ENCODE measurements at regions not wholly inside any gene's neighbourhood (a gene's known extent, or its start where the extent isn't known, plus 50 kb on each side); places are given as distances from the start of the nearest gene placed in this dataset.

DNA sequence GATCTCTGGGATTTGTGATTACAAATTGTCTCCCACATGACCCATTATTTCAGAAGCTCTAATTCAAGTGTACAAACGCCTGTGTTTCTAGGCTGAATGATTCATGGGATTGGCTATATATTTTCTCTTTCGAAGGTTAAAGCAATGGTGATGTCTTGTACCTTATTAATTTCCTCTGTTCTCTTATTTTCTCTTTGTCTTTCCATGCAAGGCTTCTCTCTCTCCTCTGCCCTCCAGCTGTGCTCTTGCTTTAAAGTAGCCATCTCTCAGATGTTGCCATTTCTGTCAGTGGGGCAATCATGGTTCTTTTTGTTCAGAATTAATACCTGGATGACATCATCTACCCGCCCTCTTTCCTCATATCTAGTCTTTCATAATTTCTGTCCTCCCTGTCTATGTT is 184.3 kb upstream of the ATP10B start:
- peaks cover 2 to 11% (median 5%) of the 10 kb centered on the region in 8 donors for H3K9me3 Mint-ChIP-seq
- H3K4me3 Mint-ChIP-seq: no peak overlapping the region
- no peak for DNase-seq
- Histone ChIP-seq H3K36me3 (ENCODE audit: insufficient read depth, low read length) (no peaks in the 10 kb centered on the region), H3K27me3 (ENCODE audit: insufficient read depth, low read length) (no peaks in the 10 kb centered on the region), H3K4me1 (ENCODE audit: insufficient read depth, low read length) (no peaks in the 10 kb centered on the region), H3K9me3 (ENCODE audit: control insufficient read depth in 1 of 2, low read length in 2 of 2) (no peaks in the 10 kb centered on the region), H3K4me3 (ENCODE audit: low read length in 2 of 2) (no peak overlapping the region), H3K27ac (ENCODE audit: low read depth, low read length) (no peak overlapping the region)
- H3K4me1 Mint-ChIP-seq: no peaks in the 10 kb centered on the region
- CTCF ChIA-PET (ENCODE audit: partially characterized antibody): no interaction called here
- no peak overlapping the region for H3K27ac Mint-ChIP-seq
- intact Hi-C loops (cut with micrococcal nuclease): no loop called here
- no peaks in the 10 kb centered on the region for H3K36me3 Mint-ChIP-seq
- POLR2A ChIA-PET (ENCODE audit: partially characterized antibody): no interaction called here
- H3K27me3 Mint-ChIP-seq: no peaks in the 10 kb centered on the region

DNA sequence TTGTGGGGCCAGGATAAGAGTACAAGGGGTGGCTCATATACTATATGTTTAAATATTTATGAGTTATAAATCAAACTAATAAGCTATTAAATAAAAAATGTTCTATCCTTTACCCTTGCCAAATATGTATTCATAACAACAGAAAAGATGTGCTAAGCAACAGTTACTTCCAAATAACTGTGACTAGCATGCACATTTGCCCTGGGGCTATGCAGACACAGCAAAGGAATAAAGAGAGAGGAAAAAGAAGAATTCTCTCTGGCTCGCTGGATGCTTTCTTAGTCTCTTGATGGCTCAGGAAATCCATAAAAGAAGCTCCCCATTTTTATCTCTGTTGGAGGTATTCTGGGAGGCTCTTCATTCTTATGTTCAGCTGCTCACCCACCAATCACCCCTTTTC is 182.4 kb upstream of the ATP10B start:
- Mint-ChIP-seq H3K27ac (no peak overlapping the region), H3K4me1 (no peaks in the 10 kb centered on the region), H3K4me3 (no peak overlapping the region), H3K36me3 (no peaks in the 10 kb centered on the region), H3K27me3 (no peaks in the 10 kb centered on the region), H3K9me3 (peaks cover 2 to 11% (median 4%) of the 10 kb centered on the region in 8 donors)
- ChIA-PET POLR2A (ENCODE audit: partially characterized antibody) (no interaction called here), CTCF (ENCODE audit: partially characterized antibody) (no interaction called here)
- H3K4me1 ChIP-seq (ENCODE audit: insufficient read depth, low read length): no peaks in the 10 kb centered on the region
- intact Hi-C loops (cut with micrococcal nuclease): no loop called here
- no peaks in the 10 kb centered on the region for H3K36me3 ChIP-seq (ENCODE audit: insufficient read depth, low read length)
- H3K9me3 ChIP-seq (ENCODE audit: control insufficient read depth in 1 of 2, low read length in 2 of 2): no peaks in the 10 kb centered on the region
- H3K27me3 ChIP-seq (ENCODE audit: insufficient read depth, low read length): no peaks in the 10 kb centered on the region
- no peak overlapping the region for H3K27ac ChIP-seq (ENCODE audit: low read depth, low read length)
- no peak for DNase-seq
- H3K4me3 ChIP-seq (ENCODE audit: low read length in 2 of 2): no peak overlapping the region

DNA sequence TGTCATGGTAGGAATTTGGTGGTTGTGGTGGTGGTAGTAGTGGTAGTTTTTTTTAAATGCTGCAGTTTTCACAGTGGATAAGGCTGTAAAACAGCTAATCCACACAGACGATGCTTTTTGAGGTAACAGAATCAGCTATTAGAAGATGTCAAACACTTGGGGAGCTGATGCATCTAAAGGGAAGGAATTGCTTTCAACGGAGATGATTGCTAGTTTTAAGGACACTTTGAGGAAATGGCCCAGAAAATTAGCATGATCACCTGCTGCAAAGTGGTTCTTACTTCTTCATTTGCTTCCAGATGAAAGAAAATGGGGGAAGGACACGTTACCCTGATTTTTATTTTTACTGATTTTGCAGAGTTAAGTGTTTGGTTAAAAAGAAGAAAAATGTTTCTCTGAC is 178.2 kb upstream of the ATP10B start:
- no peaks in the 10 kb centered on the region for H3K4me1 Mint-ChIP-seq
- no peaks in the 10 kb centered on the region for H3K27me3 Mint-ChIP-seq
- Histone ChIP-seq H3K4me1 (ENCODE audit: insufficient read depth, low read length) (no peaks in the 10 kb centered on the region), H3K36me3 (ENCODE audit: insufficient read depth, low read length) (no peaks in the 10 kb centered on the region), H3K27me3 (ENCODE audit: insufficient read depth, low read length) (no peaks in the 10 kb centered on the region), H3K27ac (ENCODE audit: low read depth, low read length) (no peak overlapping the region), H3K4me3 (ENCODE audit: low read length in 2 of 2) (no peak overlapping the region), H3K9me3 (ENCODE audit: control insufficient read depth in 1 of 2, low read length in 2 of 2) (no peaks in the 10 kb centered on the region)
- ChIA-PET POLR2A (ENCODE audit: partially characterized antibody) (no interaction called here), CTCF (ENCODE audit: partially characterized antibody) (no interaction called here)
- no peaks in the 10 kb centered on the region for H3K9me3 Mint-ChIP-seq
- DNase-seq: no peak
- no peak overlapping the region for H3K4me3 Mint-ChIP-seq
- intact Hi-C loops (cut with micrococcal nuclease): no loop called here
- no peak overlapping the region for H3K27ac Mint-ChIP-seq
- no peaks in the 10 kb centered on the region for H3K36me3 Mint-ChIP-seq

DNA sequence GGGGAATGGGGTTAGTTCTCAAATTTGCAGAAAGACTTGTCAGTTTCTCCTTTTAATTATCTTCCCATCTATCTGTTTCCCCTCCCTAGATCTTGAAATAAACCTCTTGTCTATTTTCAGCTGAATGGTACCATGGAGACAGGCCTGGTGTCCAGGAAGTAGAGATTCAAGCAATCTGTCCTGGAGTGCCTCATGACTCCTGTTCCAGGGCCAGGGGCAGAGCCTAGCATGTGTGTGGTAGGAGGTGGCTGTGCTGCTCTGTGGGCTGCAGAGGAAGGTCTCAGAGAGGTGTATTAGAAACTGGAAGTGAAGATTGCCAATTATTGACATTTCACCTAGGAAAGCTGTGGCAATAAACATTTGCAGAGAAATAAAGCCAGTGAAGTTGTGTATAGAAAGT is 175.8 kb upstream of the ATP10B start:
- H3K36me3 Mint-ChIP-seq: no peaks in the 10 kb centered on the region
- DNase-seq: no peak
- no peaks in the 10 kb centered on the region for H3K4me1 Mint-ChIP-seq
- POLR2A ChIA-PET (ENCODE audit: partially characterized antibody): no interaction called here
- Histone ChIP-seq H3K27ac (ENCODE audit: low read depth, low read length) (no peak overlapping the region), H3K27me3 (ENCODE audit: insufficient read depth, low read length) (no peaks in the 10 kb centered on the region), H3K9me3 (ENCODE audit: control insufficient read depth in 1 of 2, low read length in 2 of 2) (no peaks in the 10 kb centered on the region), H3K36me3 (ENCODE audit: insufficient read depth, low read length) (no peaks in the 10 kb centered on the region), H3K4me1 (ENCODE audit: insufficient read depth, low read length) (no peaks in the 10 kb centered on the region), H3K4me3 (ENCODE audit: low read length in 2 of 2) (no peak overlapping the region)
- no peaks in the 10 kb centered on the region for H3K9me3 Mint-ChIP-seq
- CTCF ChIA-PET (ENCODE audit: partially characterized antibody): no interaction called here
- intact Hi-C loops (cut with micrococcal nuclease): no loop called here
- H3K27me3 Mint-ChIP-seq: peaks cover 0 to 1% of the 10 kb centered on the region in 2 donors
- H3K27ac Mint-ChIP-seq: no peak overlapping the region
- H3K4me3 Mint-ChIP-seq: no peak overlapping the region

DNA sequence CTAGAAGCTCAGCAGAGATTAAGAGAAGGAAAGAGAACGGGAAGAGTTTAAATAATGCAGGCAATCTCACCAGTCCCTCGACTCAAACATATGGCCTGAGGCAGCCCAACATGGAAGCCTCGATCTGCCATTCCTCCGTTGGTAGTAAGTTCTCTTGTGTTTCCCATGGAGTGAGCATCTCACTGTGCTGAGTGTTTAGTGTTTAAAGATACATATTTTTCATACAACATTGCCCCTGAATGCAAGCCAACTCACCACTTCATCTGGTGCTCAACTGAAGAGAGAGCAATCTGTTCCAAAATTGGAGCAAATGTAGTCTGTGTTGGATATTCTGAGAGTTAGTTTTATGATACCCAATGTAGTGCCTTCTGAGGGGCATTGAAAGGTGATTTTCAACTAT is 171.5 kb upstream of the ATP10B start:
- no peaks in the 10 kb centered on the region for H3K9me3 Mint-ChIP-seq
- Histone ChIP-seq H3K27me3 (ENCODE audit: insufficient read depth, low read length) (no peaks in the 10 kb centered on the region), H3K27ac (ENCODE audit: low read depth, low read length) (no peak overlapping the region), H3K4me1 (ENCODE audit: insufficient read depth, low read length) (no peaks in the 10 kb centered on the region), H3K4me3 (ENCODE audit: low read length in 2 of 2) (no peak overlapping the region), H3K9me3 (ENCODE audit: control insufficient read depth in 1 of 2, low read length in 2 of 2) (no peaks in the 10 kb centered on the region), H3K36me3 (ENCODE audit: insufficient read depth, low read length) (no peaks in the 10 kb centered on the region)
- H3K4me3 Mint-ChIP-seq: no peak overlapping the region
- POLR2A ChIA-PET (ENCODE audit: partially characterized antibody): no interaction called here
- intact Hi-C loops (cut with micrococcal nuclease): no loop called here
- DNase-seq: no peak
- H3K27ac Mint-ChIP-seq: no peak overlapping the region
- H3K4me1 Mint-ChIP-seq: no peaks in the 10 kb centered on the region
- no peaks in the 10 kb centered on the region for H3K36me3 Mint-ChIP-seq
- CTCF ChIA-PET (ENCODE audit: partially characterized antibody): no interaction called here
- H3K27me3 Mint-ChIP-seq: peaks cover 0 to 1% of the 10 kb centered on the region in 2 donors

DNA sequence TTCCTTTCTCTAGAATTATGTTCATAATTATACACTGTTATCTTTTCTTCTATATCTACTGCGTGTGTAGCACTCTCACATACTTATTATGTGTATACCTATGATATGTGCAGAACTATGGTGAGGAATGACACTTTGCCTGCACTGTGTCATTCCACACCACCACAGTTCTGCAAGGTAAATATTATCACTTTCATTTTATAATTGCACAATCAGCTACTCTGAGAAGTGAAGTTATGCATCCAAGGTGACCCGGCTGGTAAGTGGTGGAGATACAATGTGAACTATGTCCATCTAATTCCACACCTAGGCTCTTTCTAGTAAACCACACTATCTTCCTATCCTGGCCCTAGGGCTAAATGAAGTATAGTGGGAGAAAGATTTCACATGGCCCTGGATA is 170.1 kb upstream of the ATP10B start:
- no peaks in the 10 kb centered on the region for H3K9me3 ChIP-seq (ENCODE audit: control insufficient read depth in 1 of 2, low read length in 2 of 2)

DNA sequence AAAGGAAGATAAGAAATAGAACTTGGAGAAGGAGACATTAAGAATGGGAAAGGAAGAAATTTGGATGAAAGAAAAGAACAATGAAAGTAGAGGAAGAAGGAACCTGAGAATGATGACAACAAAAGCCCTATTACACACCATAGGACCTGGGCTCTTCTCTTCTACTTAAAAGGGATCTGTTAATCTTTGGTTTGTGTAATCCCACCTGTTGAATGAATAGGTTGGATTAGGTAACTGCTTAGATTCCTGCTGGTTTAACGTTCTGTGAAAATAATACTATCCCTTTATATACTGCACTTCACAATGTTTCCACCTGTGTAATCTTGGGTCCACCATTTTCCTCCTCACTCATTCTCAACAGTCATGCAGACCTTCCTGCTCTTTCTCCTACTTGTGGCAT is 157.8 kb upstream of the ATP10B start:
- H3K4me1 Mint-ChIP-seq: no peaks in the 10 kb centered on the region
- H3K27ac Mint-ChIP-seq: no peak overlapping the region
- DNase-seq: no peak
- ChIA-PET CTCF (ENCODE audit: partially characterized antibody) (no interaction called here), POLR2A (ENCODE audit: partially characterized antibody) (no interaction called here)
- no peak overlapping the region for H3K4me3 Mint-ChIP-seq
- peaks cover 0 to 3% of the 10 kb centered on the region in 2 donors for H3K27me3 Mint-ChIP-seq
- H3K4me1 ChIP-seq (ENCODE audit: insufficient read depth, low read length): no peaks in the 10 kb centered on the region
- no peaks in the 10 kb centered on the region for H3K27me3 ChIP-seq (ENCODE audit: insufficient read depth, low read length)
- H3K36me3 Mint-ChIP-seq: no peaks in the 10 kb centered on the region
- no peaks in the 10 kb centered on the region for H3K36me3 ChIP-seq (ENCODE audit: insufficient read depth, low read length)
- intact Hi-C loops (cut with micrococcal nuclease): no loop called here
- H3K9me3 ChIP-seq (ENCODE audit: control insufficient read depth in 1 of 2, low read length in 2 of 2): no peaks in the 10 kb centered on the region
- H3K27ac ChIP-seq (ENCODE audit: low read depth, low read length): no peak overlapping the region
- no peak overlapping the region for H3K4me3 ChIP-seq (ENCODE audit: low read length in 2 of 2)
- peaks cover 0 to 23% (median 9%) of the 10 kb centered on the region in 8 donors for H3K9me3 Mint-ChIP-seq

More for the DNA sequence above, 170.1 kb upstream of the ATP10B start:
- H3K4me3 ChIP-seq (ENCODE audit: low read length in 2 of 2): no peak overlapping the region
- H3K4me3 Mint-ChIP-seq: no peak overlapping the region
- no peaks in the 10 kb centered on the region for H3K36me3 Mint-ChIP-seq
- no peaks in the 10 kb centered on the region for H3K9me3 Mint-ChIP-seq
- DNase-seq: no peak
- H3K27me3 Mint-ChIP-seq: peaks cover 0 to 1% of the 10 kb centered on the region in 2 donors
- no peaks in the 10 kb centered on the region for H3K4me1 ChIP-seq (ENCODE audit: insufficient read depth, low read length)
- H3K4me1 Mint-ChIP-seq: no peaks in the 10 kb centered on the region
- POLR2A ChIA-PET (ENCODE audit: partially characterized antibody): no interaction called here
- H3K36me3 ChIP-seq (ENCODE audit: insufficient read depth, low read length): no peaks in the 10 kb centered on the region
- H3K27ac ChIP-seq (ENCODE audit: low read depth, low read length): no peak overlapping the region
- CTCF ChIA-PET (ENCODE audit: partially characterized antibody): no interaction called here
- intact Hi-C loops (cut with micrococcal nuclease): no loop called here
- no peak overlapping the region for H3K27ac Mint-ChIP-seq
- H3K27me3 ChIP-seq (ENCODE audit: insufficient read depth, low read length): no peaks in the 10 kb centered on the region

DNA sequence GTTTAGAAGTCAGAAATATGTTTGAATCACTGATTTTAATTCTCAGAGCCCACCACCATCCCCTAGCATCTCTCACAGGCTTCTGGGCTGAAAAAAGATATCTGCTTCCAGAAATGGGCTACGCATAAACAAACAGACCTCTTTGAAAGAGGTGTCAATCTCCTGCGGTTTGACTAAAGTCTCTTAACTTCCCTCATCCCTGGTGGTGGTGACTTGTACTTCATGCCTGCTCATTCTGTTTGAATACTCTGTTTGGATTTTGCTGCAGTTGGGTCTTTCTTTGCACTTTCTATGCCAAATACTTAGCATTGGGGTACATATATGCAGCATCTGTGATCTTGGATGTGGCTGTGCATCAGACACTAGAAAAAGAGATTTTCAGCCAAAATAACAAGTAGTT is 157.2 kb upstream of the ATP10B start:
- ChIA-PET CTCF (ENCODE audit: partially characterized antibody) (no interaction called here), POLR2A (ENCODE audit: partially characterized antibody) (no interaction called here)
- H3K9me3 ChIP-seq (ENCODE audit: control insufficient read depth in 1 of 2, low read length in 2 of 2): no peaks in the 10 kb centered on the region
- Mint-ChIP-seq H3K9me3 (peaks cover 0 to 27% (median 13%) of the 10 kb centered on the region in 8 donors), H3K36me3 (no peaks in the 10 kb centered on the region), H3K27me3 (peaks cover 0 to 3% of the 10 kb centered on the region in 2 donors), H3K4me1 (no peaks in the 10 kb centered on the region), H3K27ac (no peak overlapping the region), H3K4me3 (no peak overlapping the region)
- no peaks in the 10 kb centered on the region for H3K27me3 ChIP-seq (ENCODE audit: insufficient read depth, low read length)
- no peaks in the 10 kb centered on the region for H3K4me1 ChIP-seq (ENCODE audit: insufficient read depth, low read length)
- intact Hi-C loops (cut with micrococcal nuclease): no loop called here
- no peak for DNase-seq
- H3K27ac ChIP-seq (ENCODE audit: low read depth, low read length): no peak overlapping the region
- H3K36me3 ChIP-seq (ENCODE audit: insufficient read depth, low read length): no peaks in the 10 kb centered on the region
- no peak overlapping the region for H3K4me3 ChIP-seq (ENCODE audit: low read length in 2 of 2)

All from CD4-positive, alpha-beta memory T cell (primary cell).